Stimulated activated CD4-positive, alpha-beta T cell treated with anti-CD3 and anti-CD28 coated beads, Interleukin-4, amount 100 ng/mL, for 48 hours (primary cell): ENCODE measurements at regions not wholly inside any gene's neighbourhood (a gene's known extent, or its start where the extent isn't known, plus 50 kb on each side); places are given as distances from the start of the nearest gene placed in this dataset.

ENCODE experiments used
- DNase-seq, 2 donors: peaks; one replicate each; pipeline ENCODE4 v3.0.0-alpha.2; 2020; ENCODE audit warnings: low read depth in 2 of 2

GRCh38 chr11:32039149-32039548 is 51.7 kb upstream of the RCN1 start:
- DNase-seq, result no peak

GRCh38 chr11:32034680-32035079 is 56.2 kb upstream of the RCN1 start:
- DNase-seq, result no peak

- DNase-seq, result no peak
Measured at GRCh38 chr11:32034149-32034548, 56.7 kb upstream of the RCN1 start.

GRCh38 chr11:32033491-32033890 is 57.4 kb upstream of the RCN1 start:
- DNase-seq, result no peak

- no peak for DNase-seq
Measured at GRCh38 chr11:32033067-32033466, 57.8 kb upstream of the RCN1 start.

- DNase-seq, result no peak
Measured at GRCh38 chr11:32032478-32032877, 58.4 kb upstream of the RCN1 start.

GRCh38 chr11:32032052-32032451 is 58.8 kb upstream of the RCN1 start:
- DNase-seq, result no peak

GRCh38 chr11:32030875-32031503 is 59.9 kb upstream of the RCN1 start:
- no peak for DNase-seq

GRCh38 chr11:32029721-32030120 is 61.2 kb upstream of the RCN1 start:
- no peak for DNase-seq

GRCh38 chr11:32028201-32028600 is 62.7 kb upstream of the RCN1 start:
- DNase-seq, result no peak

- DNase-seq, result no peak
Measured at GRCh38 chr11:32026766-32027165, 64.1 kb upstream of the RCN1 start.

- DNase-seq, result no peak
Measured at GRCh38 chr11:32024948-32025347, 65.9 kb upstream of the RCN1 start.

- no peak for DNase-seq
Measured at GRCh38 chr11:32023370-32024305, 67.2 kb upstream of the RCN1 start.

GRCh38 chr11:32018672-32019071 is 72.2 kb upstream of the RCN1 start:
- no peak for DNase-seq

GRCh38 chr11:32016111-32016510 is 74.8 kb upstream of the RCN1 start:
- DNase-seq, result no peak

GRCh38 chr11:32015427-32015826 is 75.4 kb upstream of the RCN1 start:
- DNase-seq, result no peak

- DNase-seq, result no peak
Measured at GRCh38 chr11:32013603-32014002, 77.3 kb upstream of the RCN1 start.

GRCh38 chr11:32012049-32012448 is 78.8 kb upstream of the RCN1 start:
- no peak for DNase-seq

- no peak for DNase-seq
Measured at GRCh38 chr11:32008880-32009551, 81.9 kb upstream of the RCN1 start.

- no peak for DNase-seq
Measured at GRCh38 chr11:32006799-32007388, 84.0 kb upstream of the RCN1 start.

- no peak for DNase-seq
Measured at GRCh38 chr11:32005786-32006416, 85.0 kb upstream of the RCN1 start.

- DNase-seq, result no peak
Measured at GRCh38 chr11:32003335-32003734, 87.5 kb upstream of the RCN1 start.
